H9 (cell line): ENCODE measurements at regions not wholly inside any gene's neighbourhood (a gene's known extent, or its start where the extent isn't known, plus 50 kb on each side); places are given as distances from the start of the nearest gene placed in this dataset.

Source experiments
- DNase-seq: peaks from one replicate; pipeline ENCODE4 v3.0.0-alpha.2; 2017
- H2AFZ ChIP-seq: one replicate; pipeline ENCODE4 v1.6.1; 2013; ENCODE audit warnings: mild to moderate bottlenecking, low read length, control low read depth, moderate library complexity
- H2AK5ac ChIP-seq: 2 replicates; pipeline ENCODE4 v1.6.1; 2013; ENCODE audit warnings: low read length, control low read depth, mixed read lengths; ENCODE audit not compliant: insufficient read length
- H2BK120ac ChIP-seq: one replicate; pipeline ENCODE4 v1.6.1; 2013; ENCODE audit warnings: low read depth, mild to moderate bottlenecking, low read length, control low read depth, inconsistent platforms; ENCODE audit not compliant: poor library complexity, severe bottlenecking
- H2BK12ac ChIP-seq: 2 replicates; pipeline ENCODE4 v1.6.1; 2013; ENCODE audit warnings: low read length, control low read depth, mixed read lengths, low read depth; ENCODE audit not compliant: insufficient read length
- H2BK15ac ChIP-seq: 2 replicates; pipeline ENCODE4 v1.6.1; 2013; ENCODE audit warnings: low read depth, low read length, control low read depth
- H2BK20ac ChIP-seq: one replicate; pipeline ENCODE4 v1.6.1; 2013; ENCODE audit warnings: low read depth, mild to moderate bottlenecking, low read length, control low read depth, inconsistent platforms; ENCODE audit not compliant: poor library complexity, severe bottlenecking
- H2BK5ac ChIP-seq: 2 replicates; pipeline ENCODE4 v1.6.1; 2013; ENCODE audit warnings: low read length, control low read depth, mixed read lengths; ENCODE audit not compliant: insufficient read length
- H3K14ac ChIP-seq: 2 replicates; pipeline ENCODE4 v1.6.1; 2013; ENCODE audit warnings: low read length, control low read depth; ENCODE audit not compliant: insufficient read depth
- H3K18ac ChIP-seq: 2 replicates; pipeline ENCODE4 v1.6.1; 2013; ENCODE audit warnings: low read depth, mild to moderate bottlenecking, mixed read lengths, low read length, control low read depth; ENCODE audit not compliant: insufficient read length
- H3K23ac ChIP-seq: 2 replicates; pipeline ENCODE4 v1.6.1; 2013; ENCODE audit warnings: low read length, control low read depth, mixed read lengths, low read depth; ENCODE audit not compliant: insufficient read length
- H3K23me2 ChIP-seq: 2 replicates; pipeline ENCODE4 v1.6.1; 2013; ENCODE audit warnings: low read depth, mild to moderate bottlenecking, mixed read lengths, low read length, control low read depth; ENCODE audit not compliant: insufficient read length, poor library complexity, severe bottlenecking
- H3K27ac ChIP-seq: 2 replicates; pipeline ENCODE4 v1.5.1; 2013; ENCODE audit warnings: low read length, control low read depth, mixed read lengths, low read depth; ENCODE audit not compliant: insufficient read length
- H3K27me3 ChIP-seq: 2 replicates; pipeline ENCODE4 v1.6.1; 2013; ENCODE audit warnings: low read length, control low read depth, inconsistent platforms; ENCODE audit not compliant: insufficient read depth
- H3K4ac ChIP-seq: 2 replicates; pipeline ENCODE4 v1.6.1; 2013; ENCODE audit warnings: low read depth, mild to moderate bottlenecking, control low read depth, inconsistent platforms, low read length, moderate library complexity
- H3K4me1 ChIP-seq: 2 replicates; pipeline ENCODE4 v1.6.1; 2013; ENCODE audit warnings: low read length, control low read depth, inconsistent platforms; ENCODE audit not compliant: insufficient read depth
- H3K4me2 ChIP-seq: 2 replicates; pipeline ENCODE4 v1.6.1; 2013; ENCODE audit warnings: low read length, control low read depth, mixed read lengths; ENCODE audit not compliant: insufficient read length, insufficient read depth
- H3K56ac ChIP-seq: 2 replicates; pipeline ENCODE4 v1.6.1; 2013; ENCODE audit warnings: low read depth, mild to moderate bottlenecking, mixed read lengths, low read length, control low read depth; ENCODE audit not compliant: insufficient read length
- H3K79me1 ChIP-seq: 2 replicates; pipeline ENCODE4 v1.6.1; 2013; ENCODE audit warnings: low read depth, mild to moderate bottlenecking, moderate library complexity, low read length, control low read depth, inconsistent platforms; ENCODE audit not compliant: insufficient read depth, poor library complexity, severe bottlenecking
- H3K79me2 ChIP-seq: 2 replicates; pipeline ENCODE4 v1.6.1; 2013; ENCODE audit warnings: low read length, control low read depth, inconsistent platforms; ENCODE audit not compliant: insufficient read depth
- H3K9ac ChIP-seq: 2 replicates; pipeline ENCODE4 v1.6.1; 2013; ENCODE audit warnings: low read length, control low read depth, mixed read lengths; ENCODE audit not compliant: insufficient read length; ENCODE audit errors: extremely low read depth
- H3K9me3 ChIP-seq: one replicate; pipeline ENCODE4 v1.6.1; 2013; ENCODE audit warnings: low read depth, low read length, inconsistent platforms; ENCODE audit not compliant: control insufficient read depth
- H3T11ph ChIP-seq: one replicate; pipeline ENCODE4 v1.6.1; 2013; ENCODE audit warnings: mild to moderate bottlenecking, low read length, control low read depth, inconsistent platforms
- H4K20me1 ChIP-seq: one replicate; pipeline ENCODE4 v1.6.1; 2013; ENCODE audit not compliant: control insufficient read depth, insufficient read length, insufficient read depth
- H4K5ac ChIP-seq: 2 replicates; pipeline ENCODE4 v1.6.1; 2013; ENCODE audit warnings: low read depth, mild to moderate bottlenecking, mixed read lengths, low read length, control low read depth; ENCODE audit not compliant: insufficient read length
- H4K8ac ChIP-seq: replicated peaks from 2 replicates; pipeline ENCODE4 v1.6.1; 2013; ENCODE audit warnings: low read length, control low read depth, mixed read lengths, low read depth; ENCODE audit not compliant: insufficient read length
- H4K91ac ChIP-seq: 2 replicates; pipeline ENCODE4 v1.6.1; 2013; ENCODE audit warnings: low read depth, mild to moderate bottlenecking, moderate library complexity, mixed read lengths, low read length, control low read depth; ENCODE audit not compliant: insufficient read length
- H3K27ac Mint-ChIP-seq, 3 experiments: 2 replicates in 2 of 3; 3 replicates in 1 of 3; pipeline ENCODE4 v1.8.0; 2020 to 2021; ENCODE audit warnings: mixed read lengths in 3 of 3, mild to moderate bottlenecking in 1 of 3, moderate library complexity in 1 of 3
- H3K27me3 Mint-ChIP-seq: 2 replicates; pipeline ENCODE4 v1.8.0; 2021; ENCODE audit warnings: low read depth, mild to moderate bottlenecking, moderate library complexity, mixed read lengths
- H3K36me3 Mint-ChIP-seq, 3 experiments: 2 replicates in 2 of 3; 3 replicates in 1 of 3; pipeline ENCODE4 v1.8.0; 2020 to 2021; ENCODE audit warnings: low read depth in 3 of 3, mixed read lengths in 3 of 3; ENCODE audit not compliant: insufficient read depth in 1 of 3
- H3K4me1 Mint-ChIP-seq, 2 experiments: 2 replicates each; pipeline ENCODE4 v1.8.0; 2020; ENCODE audit warnings: mixed read lengths in 2 of 2
- H3K4me3 Mint-ChIP-seq, 2 experiments: 2 replicates in 1 of 2; 3 replicates in 1 of 2; pipeline ENCODE4 v1.8.0; 2020 to 2021; ENCODE audit warnings: mild to moderate bottlenecking in 2 of 2, mixed read lengths in 2 of 2, moderate library complexity in 1 of 2
- H3K9me3 Mint-ChIP-seq, 2 experiments: 2 replicates in 1 of 2; 3 replicates in 1 of 2; pipeline ENCODE4 v1.8.0; 2020; ENCODE audit warnings: mild to moderate bottlenecking in 2 of 2, mixed read lengths in 2 of 2, moderate library complexity in 1 of 2
- WGBS: extraction: QIAGEN DNeasy Blood & Tissue Kit; methylation state at CpG from one replicate; pipeline ENCODE4 v1.1.7; 2013; ENCODE audit warnings: missing lambda C conversion rate, low lambda C conversion rate, mixed read lengths; ENCODE audit not compliant: insufficient read length; ENCODE audit errors: extremely low coverage; 5-methylcytosine and 5-hydroxymethylcytosine counted together
- TF ChIP-seq, protein P1 (sequence below): fragments of 200-600 bp; sonication (generic); conservative IDR thresholded peaks from 3 replicates; pipeline ENCODE4 v1.8.0; 2021; ENCODE audit warnings: antibody characterized with exemption, mild to moderate bottlenecking

DNA sequence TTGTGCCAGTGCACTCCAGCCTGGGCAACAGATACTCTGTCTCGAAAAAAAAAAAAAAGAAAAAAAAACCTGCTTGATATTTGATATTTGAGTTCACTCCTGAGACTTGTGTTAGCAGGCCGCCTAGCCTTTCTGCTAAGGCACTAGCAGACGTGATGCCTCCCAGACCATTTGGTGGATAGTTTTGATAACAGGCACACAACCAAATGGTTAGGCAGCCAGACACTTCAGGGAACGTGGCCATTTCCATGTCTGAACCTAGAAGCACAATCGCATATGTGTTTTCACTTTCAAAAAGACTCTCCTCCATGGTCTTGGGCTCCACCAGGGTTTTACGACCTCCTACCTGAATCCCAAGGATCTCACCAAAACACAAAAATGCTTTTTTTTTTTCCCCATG lies 1319.5 kb downstream of the BRINP3 start:
- H3K23me2 ChIP-seq, result no peaks in the 10 kb centered on the region
- no peaks in the 10 kb centered on the region for H3K4me1 ChIP-seq
- no peak for DNase-seq
- H3K23ac ChIP-seq, result no peak overlapping the region
- H3K27ac ChIP-seq, result no peak overlapping the region
- no peak overlapping the region for H3K4ac ChIP-seq
- H2BK120ac ChIP-seq, result no peak overlapping the region
- TF ChIP-seq, protein P1, sequence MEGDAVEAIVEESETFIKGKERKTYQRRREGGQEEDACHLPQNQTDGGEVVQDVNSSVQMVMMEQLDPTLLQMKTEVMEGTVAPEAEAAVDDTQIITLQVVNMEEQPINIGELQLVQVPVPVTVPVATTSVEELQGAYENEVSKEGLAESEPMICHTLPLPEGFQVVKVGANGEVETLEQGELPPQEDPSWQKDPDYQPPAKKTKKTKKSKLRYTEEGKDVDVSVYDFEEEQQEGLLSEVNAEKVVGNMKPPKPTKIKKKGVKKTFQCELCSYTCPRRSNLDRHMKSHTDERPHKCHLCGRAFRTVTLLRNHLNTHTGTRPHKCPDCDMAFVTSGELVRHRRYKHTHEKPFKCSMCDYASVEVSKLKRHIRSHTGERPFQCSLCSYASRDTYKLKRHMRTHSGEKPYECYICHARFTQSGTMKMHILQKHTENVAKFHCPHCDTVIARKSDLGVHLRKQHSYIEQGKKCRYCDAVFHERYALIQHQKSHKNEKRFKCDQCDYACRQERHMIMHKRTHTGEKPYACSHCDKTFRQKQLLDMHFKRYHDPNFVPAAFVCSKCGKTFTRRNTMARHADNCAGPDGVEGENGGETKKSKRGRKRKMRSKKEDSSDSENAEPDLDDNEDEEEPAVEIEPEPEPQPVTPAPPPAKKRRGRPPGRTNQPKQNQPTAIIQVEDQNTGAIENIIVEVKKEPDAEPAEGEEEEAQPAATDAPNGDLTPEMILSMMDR, result no peak
- no peak overlapping the region for H4K5ac ChIP-seq
- H2AFZ ChIP-seq, result no peak overlapping the region
- H3K27me3 ChIP-seq, result no peaks in the 10 kb centered on the region
- no peaks in the 10 kb centered on the region for H4K20me1 ChIP-seq
- no peaks in the 10 kb centered on the region; a peak in 1 of 5 replicates for H3K9me3 Mint-ChIP-seq
- H3T11ph ChIP-seq, result no peak overlapping the region
- no peak overlapping the region for H2BK20ac ChIP-seq
- no peak overlapping the region for H2BK15ac ChIP-seq
- H2BK5ac ChIP-seq, result no peak overlapping the region
- H3K36me3 Mint-ChIP-seq, result no peaks in the 10 kb centered on the region
- no peaks in the 10 kb centered on the region for H3K79me1 ChIP-seq
- no peak overlapping the region for H3K18ac ChIP-seq
- H3K4me3 Mint-ChIP-seq, result no peak overlapping the region
- no peak overlapping the region for H2BK12ac ChIP-seq
- no peak overlapping the region for H3K27ac Mint-ChIP-seq
- H3K14ac ChIP-seq, result no peak overlapping the region
- no peak overlapping the region for H3K9ac ChIP-seq
- WGBS, result no CpG with 5 or more reads among the region's 6 CpGs
- H3K27me3 Mint-ChIP-seq, result no peaks in the 10 kb centered on the region
- no peaks in the 10 kb centered on the region for H3K9me3 ChIP-seq
- no peak overlapping the region for H3K56ac ChIP-seq
- no peak overlapping the region for H3K4me2 ChIP-seq
- no peaks in the 10 kb centered on the region for H3K79me2 ChIP-seq
- H3K4me1 Mint-ChIP-seq, result no peaks in the 10 kb centered on the region
- H4K8ac ChIP-seq, result no peak overlapping the region
- no peak overlapping the region for H2AK5ac ChIP-seq
- H4K91ac ChIP-seq, result no peak overlapping the region
